Stimulated activated CD4-positive, alpha-beta T cell treated with anti-CD3 and anti-CD28 coated beads, Interleukin-12 subunit alpha, Interleukin-12 subunit beta, amount 100 ng/mL, for 4 hours (primary cell): ENCODE measurements at regions not wholly inside any gene's neighbourhood (a gene's known extent, or its start where the extent isn't known, plus 50 kb on each side); places are given as distances from the start of the nearest gene placed in this dataset.

Experiments used
- DNase-seq: peaks from one replicate; pipeline ENCODE4 v3.0.0-alpha.2; 2020

- no peak for DNase-seq
These were observed 160.9 kb upstream of the SLCO3A1 start for GRCh38 chr15:91692596-91692995.

DNA sequence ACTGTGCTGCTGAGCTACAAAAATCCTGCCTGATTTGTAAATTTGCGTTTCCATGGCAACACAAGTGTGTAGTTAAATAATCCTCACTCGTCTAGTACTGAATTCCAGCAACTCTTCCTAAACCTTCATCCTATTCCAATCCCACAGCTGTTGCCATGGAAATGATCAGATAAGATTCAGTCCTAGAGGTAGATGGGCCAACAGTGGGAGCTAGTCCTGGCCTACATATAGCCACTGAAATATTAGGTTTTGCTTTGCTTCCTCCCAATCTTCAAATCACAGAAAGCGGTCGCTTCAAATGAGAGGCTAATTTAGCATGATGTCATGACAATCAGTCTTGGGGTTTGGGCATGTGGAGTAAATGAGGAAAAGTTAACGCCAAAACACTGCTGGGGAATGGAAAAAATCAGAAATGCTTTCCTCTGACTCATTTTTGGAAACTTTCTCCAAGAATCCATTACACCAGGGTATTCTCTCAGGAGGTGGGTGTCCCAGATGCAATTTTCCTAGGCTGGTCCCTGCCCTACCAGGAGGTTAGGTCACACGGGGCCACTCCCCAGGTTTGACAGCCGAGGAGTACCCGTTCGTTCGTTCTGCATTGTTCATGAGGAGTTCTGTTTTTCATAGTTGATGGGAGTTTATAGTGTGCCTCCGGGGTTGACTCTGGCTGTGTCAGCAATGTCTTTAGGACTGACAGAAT, 159.2 kb upstream of the SLCO3A1 start:
- DNase-seq = no peak

- no peak for DNase-seq
These were observed 158.7 kb upstream of the SLCO3A1 start for GRCh38 chr15:91694831-91695210.

DNA sequence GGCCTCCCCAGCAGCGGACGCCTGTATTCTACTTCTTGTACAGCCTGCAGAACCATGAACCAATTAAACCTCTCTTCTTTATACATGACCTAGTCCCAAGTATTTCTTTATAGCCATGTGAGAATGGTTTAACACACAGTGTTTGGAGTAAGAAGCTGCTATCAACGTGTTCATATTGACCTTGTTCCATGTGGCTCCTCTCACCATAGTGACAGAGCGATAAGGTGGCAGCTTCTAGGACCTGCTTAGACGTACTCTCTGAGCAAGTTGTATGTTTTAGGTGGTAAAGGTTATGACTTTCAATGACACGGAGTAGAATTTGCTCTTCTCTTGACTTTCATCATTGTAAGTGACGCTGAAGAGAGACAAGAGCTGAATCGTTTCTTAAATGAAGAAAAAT, 157.7 kb upstream of the SLCO3A1 start:
- no peak for DNase-seq

GRCh38 chr15:91696981-91697380, 156.5 kb upstream of the SLCO3A1 start:
- no peak for DNase-seq

- no peak for DNase-seq
These were observed 155.3 kb upstream of the SLCO3A1 start for GRCh38 chr15:91698241-91698640.

DNA sequence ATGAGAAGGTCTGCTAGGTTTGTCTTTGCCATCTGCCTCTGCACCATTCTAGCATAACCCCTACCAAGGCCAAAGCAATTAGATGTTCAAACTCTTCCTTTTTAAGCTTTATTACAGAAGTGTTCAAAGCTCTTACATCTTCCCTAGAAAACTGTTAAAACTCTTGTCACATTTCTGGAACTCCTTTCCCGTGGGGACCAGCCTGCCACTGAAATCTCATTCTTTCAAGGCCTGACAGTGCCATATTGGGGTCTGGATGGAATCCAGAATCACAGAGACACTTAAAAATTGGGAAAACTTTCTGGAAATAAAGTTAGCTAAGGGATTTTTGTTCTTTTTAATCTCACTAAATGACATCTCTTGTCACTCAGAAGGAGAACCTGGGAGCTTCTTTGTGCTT, 153.8 kb upstream of the SLCO3A1 start:
- no peak for DNase-seq

DNA sequence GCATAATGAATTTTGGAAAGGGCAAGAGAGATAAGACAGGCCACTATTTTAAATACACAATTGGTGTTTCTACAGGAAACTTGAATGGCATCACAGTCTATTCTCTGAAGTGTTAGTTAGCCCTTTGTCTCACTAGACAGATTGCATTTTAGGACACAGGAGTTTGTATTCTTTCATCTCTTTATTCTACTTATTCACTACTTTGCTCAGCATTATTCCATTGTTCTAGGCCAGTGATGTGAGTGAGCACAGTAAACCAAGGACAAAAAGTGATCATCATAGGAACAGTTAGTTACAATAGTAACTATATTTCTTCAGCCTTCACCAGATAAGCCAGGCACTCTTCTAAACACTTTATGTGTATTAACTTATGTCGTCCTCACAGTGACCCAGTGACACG, 150.2 kb upstream of the SLCO3A1 start:
- no peak for DNase-seq

GRCh38 chr15:91704343-91704742, 149.2 kb upstream of the SLCO3A1 start:
- DNase-seq = no peak

GRCh38 chr15:91706322-91707032, 147.0 kb upstream of the SLCO3A1 start:
- peak; percentile 78 for DNase-seq

DNA sequence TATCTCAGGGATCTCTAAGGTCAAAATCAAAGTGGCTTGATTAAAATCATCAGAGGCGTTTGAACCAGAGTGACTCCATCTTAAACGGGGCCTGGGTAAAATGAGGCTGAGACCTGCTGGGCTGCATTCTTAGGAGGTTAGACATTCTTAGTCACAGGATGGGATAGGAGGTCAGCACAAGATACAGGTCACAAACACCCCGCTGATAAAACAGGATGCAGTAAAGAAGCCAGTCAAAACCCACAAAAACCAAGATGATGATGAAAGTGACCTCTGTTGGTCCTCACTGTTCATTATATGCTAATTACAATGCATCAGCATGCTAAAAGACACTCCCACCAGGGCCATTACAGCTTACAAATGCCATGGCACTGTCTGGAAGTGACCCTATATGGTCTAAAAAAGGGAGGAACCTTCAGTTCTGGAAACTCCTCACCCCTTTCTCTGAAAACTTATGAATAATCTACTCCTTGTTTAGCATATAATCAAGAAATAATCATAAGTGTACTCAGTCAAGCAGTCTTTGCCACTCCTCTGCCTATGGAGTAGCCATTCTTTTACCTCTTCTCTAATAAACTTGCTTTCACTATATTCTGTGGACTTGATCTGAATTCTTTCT, 143.3 kb upstream of the SLCO3A1 start:
- no peak for DNase-seq

DNA sequence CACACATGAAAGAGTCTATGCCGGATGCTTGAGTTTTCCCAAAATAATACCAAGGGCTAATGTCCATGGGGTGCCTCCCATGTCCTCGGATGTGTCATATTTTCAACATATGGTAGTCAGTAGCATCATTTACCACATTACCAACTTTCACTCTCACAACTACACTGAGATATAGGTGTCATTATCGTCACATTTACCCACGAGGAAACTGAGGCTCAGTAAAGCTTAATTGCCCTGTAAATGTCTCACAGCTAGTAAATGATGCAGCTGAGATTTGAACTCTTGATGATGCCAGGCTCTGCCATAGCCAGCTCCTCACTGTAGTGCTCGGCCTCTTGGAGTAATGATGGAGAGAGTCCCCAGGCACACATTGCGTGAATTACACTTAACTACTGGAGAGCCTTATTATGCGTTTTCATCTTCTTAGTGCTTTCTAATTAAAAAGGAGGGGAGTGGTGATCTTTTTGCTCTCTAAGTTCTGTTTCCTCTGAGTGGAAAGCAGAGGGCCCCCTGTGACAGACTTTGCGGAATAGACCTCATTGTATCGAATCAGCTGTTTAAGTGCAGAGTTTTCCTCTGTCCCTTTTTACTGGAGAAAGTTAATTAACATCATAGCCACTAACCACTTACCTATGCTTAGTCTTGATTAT, 142.0 kb upstream of the SLCO3A1 start:
- no peak for DNase-seq

GRCh38 chr15:91712286-91712685, 141.2 kb upstream of the SLCO3A1 start:
- DNase-seq = no peak

DNA sequence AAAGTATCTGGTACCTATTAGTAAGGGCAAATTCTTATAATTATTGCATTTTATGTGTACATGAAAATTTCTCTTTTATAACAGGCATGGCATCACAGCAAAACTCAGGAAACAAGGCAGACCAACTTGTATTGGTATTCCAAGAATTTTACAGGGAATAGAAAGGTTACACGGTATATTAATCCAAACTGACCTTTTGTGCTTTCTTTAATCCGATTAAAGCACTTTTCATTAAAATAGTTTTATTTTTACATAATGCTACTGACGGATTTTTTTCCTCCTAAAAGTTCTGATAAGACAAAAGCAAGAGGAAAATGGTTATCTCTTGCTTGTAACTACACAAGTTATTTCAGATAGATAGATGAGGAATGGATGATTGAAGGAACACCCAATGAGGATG, 137.0 kb upstream of the SLCO3A1 start:
- DNase-seq = no peak

DNA sequence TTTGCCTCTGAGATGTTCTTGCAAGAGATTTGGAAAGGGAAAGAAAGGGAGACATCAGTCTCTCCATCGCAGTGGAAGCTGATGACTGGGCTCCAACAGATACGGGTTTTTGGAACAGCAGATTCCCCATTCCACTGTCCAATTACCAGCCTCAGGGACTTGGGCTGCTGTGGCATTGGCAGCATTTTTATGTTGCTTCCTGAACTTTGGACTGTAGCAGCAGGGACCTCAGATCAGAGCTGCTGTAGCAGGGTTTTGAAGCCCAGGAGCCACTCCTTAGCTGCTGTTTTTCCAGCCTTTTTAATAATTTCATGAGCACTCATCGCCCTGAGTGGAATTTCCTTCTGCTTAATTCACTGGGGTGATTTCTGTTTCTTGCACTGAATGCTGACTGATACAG, 135.7 kb upstream of the SLCO3A1 start:
- no peak for DNase-seq

DNA sequence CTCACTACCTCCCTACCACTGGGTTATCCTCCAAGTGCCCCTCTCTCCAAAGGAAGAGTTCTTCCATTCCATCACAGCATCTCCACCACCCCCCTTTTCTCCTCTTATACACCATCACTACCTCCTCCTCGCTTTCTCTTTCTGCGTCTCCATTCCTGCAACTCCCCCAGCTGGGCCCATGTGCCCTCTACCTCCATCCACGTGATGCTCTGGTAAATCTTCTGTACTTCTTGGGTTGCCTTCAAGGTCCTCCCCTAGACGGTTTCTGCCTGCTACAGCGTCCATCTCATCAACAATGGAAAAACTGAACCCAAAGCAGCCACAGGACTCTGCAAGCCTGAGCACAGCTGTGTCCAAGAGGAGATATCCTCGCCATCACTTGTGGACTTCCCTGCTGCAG, 129.5 kb upstream of the SLCO3A1 start:
- DNase-seq = no peak

GRCh38 chr15:91733661-91734060, 119.8 kb upstream of the SLCO3A1 start:
- no peak for DNase-seq

GRCh38 chr15:91737151-91737818, 116.2 kb upstream of the SLCO3A1 start:
- no peak for DNase-seq

- no peak for DNase-seq
These were observed 111.5 kb upstream of the SLCO3A1 start for GRCh38 chr15:91741986-91742385.

DNA sequence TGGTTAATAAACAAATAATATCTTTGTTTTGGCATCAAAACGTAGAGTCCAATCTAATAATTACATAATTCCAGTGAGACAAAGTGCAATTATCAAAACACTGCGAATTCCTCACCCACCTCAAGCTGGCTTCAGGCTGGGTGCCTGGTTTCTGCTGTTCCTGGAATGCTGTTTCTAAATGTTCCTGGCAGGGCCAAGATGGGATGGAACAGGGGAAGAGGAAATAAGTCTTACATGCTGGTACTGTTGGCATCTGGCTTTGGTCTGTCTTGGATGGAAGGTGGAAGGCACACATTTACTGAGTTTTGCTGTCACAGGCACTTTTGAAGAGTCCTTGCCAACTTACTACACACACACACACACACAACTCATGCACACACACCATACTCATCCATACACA, 101.9 kb upstream of the SLCO3A1 start:
- no peak for DNase-seq

DNA sequence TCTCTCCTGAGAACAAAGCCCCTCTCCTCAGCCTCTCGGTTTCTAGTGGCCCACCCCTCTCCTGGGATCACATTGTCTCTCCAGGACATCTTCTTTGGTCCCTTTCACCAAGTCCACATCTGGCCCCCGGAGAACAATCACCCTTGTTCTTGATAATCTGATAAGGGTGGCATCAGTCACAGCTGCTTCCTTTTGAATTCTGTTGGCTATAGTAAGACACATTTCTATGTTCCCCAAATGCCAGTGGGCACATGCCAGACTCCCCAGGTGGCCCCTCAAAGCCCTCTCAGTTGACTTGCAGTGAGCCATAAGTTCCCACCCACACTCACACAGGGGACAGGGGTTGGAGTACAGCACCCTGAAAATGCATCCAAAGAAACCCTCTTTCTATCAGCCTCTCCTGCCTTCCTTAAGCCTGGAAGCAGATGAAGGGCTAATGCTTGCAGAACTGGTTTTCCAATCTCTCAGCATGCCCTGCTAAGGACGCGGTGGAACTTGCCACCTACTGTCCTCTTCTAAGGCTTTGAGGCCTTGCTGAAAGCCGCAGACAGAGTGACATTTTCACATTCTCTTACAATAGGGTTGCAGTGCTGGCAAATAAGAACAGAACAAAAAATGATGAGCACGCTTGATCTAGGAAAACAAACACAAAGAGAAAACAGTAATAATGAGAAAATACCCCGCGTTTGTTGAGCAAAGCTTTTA, 101.3 kb upstream of the SLCO3A1 start:
- no peak for DNase-seq

- DNase-seq = no peak
These were observed 93.9 kb upstream of the SLCO3A1 start for GRCh38 chr15:91759560-91759959.

GRCh38 chr15:91765660-91766059, 87.8 kb upstream of the SLCO3A1 start:
- no peak for DNase-seq
